T-helper 1 cell treated with Interleukin-12 subunit alpha and Interleukin-12 subunit beta and Interleukin-4 antibody, amounts not matched to agents 30 μg/mL and 1 μg/mL, for 36 hours (primary cell): ENCODE measurements at regions not wholly inside any gene's neighbourhood (a gene's known extent, or its start where the extent isn't known, plus 50 kb on each side); places are given as distances from the start of the nearest gene placed in this dataset.
"Not testable (repeated sequence)": the region's sequence is repeated elsewhere in the genome, so short reads cannot be mapped to it uniquely, and the experiment has no call there.

Experiments used
- H3K27ac Mint-ChIP-seq: one replicate; pipeline ENCODE4 v1.8.0; 2021; ENCODE audit warnings: mild to moderate bottlenecking, mixed read lengths
- H3K27me3 Mint-ChIP-seq: one replicate; pipeline ENCODE4 v1.8.0; 2021; ENCODE audit warnings: low read depth, mixed read lengths
- H3K36me3 Mint-ChIP-seq: one replicate; pipeline ENCODE4 v1.8.0; 2021; ENCODE audit warnings: low read depth, mixed read lengths
- H3K4me1 Mint-ChIP-seq: one replicate; pipeline ENCODE4 v1.8.0; 2021; ENCODE audit warnings: low read depth, mixed read lengths
- H3K4me3 Mint-ChIP-seq: one replicate; pipeline ENCODE4 v1.8.0; 2021; ENCODE audit warnings: mild to moderate bottlenecking, moderate library complexity, mixed read lengths
- H3K9me3 Mint-ChIP-seq: one replicate; pipeline ENCODE4 v1.8.0; 2021; ENCODE audit warnings: mixed read lengths

DNA sequence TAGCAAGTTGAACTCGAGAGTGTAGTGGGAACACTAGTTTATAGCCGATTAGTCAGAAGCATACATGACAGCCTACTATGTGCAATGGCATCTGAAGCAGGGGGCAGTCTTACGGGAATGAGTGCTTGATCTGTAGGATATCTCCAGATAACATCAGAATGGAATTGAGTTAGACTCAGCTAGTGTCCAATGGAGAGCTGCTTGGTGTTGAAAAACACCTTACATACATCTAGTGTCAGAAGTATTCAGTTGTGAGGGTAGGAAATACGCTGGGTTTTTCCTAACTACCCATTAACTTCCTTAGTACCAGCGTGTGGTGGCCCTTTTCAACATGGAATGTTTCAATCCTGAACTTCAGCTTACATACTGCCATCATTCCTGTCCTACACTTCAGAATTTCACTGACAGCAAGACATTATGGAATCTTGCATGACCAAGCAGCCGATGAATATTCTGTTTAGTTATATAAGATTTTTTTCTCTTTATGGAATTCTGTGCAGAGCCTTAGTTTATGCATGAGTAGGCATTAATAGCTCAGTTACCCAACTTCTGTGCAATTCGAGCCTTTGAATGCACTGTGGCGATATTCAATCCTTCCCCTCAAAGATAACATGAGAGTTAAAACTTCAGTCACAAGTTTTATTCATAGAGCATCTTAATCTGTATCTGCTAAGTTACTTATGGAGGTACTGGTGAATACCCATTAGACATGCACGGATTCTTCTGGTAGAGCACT lies 218.6 kb upstream of the MOCS1 start:
- Mint-ChIP-seq H3K4me3 (no peak overlapping the region), H3K9me3 (no peaks in the 10 kb centered on the region), H3K36me3 (no peaks in the 10 kb centered on the region), H3K27ac (no peak overlapping the region), H3K27me3 (no peaks in the 10 kb centered on the region), H3K4me1 (no peaks in the 10 kb centered on the region)

DNA sequence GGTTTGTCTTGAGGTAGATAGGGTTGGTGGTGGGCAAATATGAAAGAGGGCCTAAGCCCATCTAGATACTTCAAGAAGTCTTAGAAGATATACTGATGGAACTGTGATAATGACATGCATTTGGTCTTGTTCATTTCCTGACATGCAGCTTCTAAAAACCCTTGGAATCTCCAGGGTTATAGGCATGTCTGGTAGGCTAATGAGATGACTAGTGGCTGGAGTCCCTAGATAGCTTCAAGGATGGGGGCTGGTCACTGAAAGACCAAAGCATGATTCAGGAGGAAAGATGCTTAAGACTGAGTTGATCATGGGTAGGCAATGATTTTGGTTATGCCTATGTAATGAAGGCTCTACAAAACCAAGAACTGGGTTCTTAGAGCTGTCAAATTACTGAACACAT lies 217.9 kb upstream of the MOCS1 start:
- H3K9me3 Mint-ChIP-seq: no peaks in the 10 kb centered on the region
- no peaks in the 10 kb centered on the region for H3K36me3 Mint-ChIP-seq
- no peaks in the 10 kb centered on the region for H3K4me1 Mint-ChIP-seq
- H3K27me3 Mint-ChIP-seq: no peaks in the 10 kb centered on the region
- no peak overlapping the region for H3K27ac Mint-ChIP-seq
- no peak overlapping the region for H3K4me3 Mint-ChIP-seq

DNA sequence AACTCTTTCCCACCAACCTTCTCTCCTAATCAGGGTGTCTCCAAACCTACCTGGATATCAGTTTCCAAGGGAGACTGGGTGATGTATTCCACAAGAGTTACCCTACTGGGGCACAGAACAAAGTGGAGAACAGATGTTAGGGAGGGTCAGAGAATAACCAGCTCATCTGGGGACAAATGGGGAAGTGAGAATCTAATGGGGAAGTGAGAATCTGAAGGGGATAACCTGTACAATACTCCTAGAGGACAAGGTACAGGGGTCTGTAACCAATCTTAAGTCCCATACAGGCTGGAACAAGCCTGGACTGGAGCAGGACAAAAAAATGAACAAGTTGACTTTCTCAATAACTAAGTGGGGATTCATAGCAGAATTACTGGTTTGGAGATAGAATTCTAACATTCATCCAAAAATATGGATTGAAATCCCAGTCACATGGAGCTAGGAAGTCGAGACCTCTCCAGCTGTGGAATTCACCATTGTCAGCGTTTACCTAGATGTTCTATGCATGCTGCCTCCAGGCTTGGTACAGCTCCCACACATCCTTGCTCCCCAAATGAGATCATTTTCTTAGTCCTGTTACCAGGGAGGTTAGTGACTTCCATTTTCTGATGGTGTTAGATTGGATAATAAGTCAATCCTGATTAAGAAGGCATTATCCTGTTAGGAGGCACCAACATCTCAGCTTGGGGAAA lies 214.8 kb upstream of the MOCS1 start:
- Mint-ChIP-seq H3K27me3 (no peaks in the 10 kb centered on the region), H3K4me3 (no peak overlapping the region), H3K4me1 (no peaks in the 10 kb centered on the region), H3K27ac (no peak overlapping the region), H3K9me3 (no peaks in the 10 kb centered on the region), H3K36me3 (no peaks in the 10 kb centered on the region)

DNA sequence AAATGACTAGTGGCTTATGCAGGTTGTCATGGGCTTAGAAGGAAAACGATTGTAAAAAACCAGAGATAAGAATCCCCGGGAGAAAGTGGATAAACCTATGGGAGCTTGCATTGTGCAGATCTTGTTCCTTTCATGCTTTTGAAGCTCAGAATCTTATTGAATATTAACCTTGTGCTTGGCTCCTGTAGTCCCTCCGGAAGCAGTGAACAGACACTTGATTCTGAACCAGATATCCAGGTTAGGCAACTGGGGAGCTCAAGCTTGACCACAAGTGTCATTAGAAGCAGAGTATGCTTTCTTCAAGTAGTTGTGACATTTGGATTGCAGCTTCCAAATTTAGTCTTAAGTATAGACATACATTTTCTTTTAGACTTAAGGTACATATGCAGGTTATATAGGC lies 212.6 kb upstream of the MOCS1 start:
- Mint-ChIP-seq H3K27me3 (no peaks in the 10 kb centered on the region), H3K4me3 (no peak overlapping the region), H3K36me3 (no peaks in the 10 kb centered on the region), H3K9me3 (no peaks in the 10 kb centered on the region), H3K4me1 (no peaks in the 10 kb centered on the region), H3K27ac (no peak overlapping the region)

DNA sequence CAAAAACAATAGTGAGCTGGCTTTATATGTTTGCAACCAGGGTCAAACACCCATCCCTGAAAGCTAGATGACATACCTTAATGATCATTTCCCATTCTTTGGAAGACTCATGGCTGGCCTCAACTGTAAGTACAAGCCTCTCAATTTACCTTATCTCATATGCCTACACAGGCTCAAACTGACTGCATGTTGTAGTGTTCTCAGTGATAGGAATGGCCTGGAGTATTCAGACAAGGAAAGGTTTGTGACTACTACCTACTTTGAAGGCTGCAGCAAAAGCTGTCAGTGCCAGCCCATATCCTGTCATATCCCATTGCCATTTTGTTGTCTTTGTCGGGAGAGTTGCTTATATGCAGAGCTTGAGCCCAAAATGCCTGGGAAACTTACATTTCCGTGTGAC lies 205.2 kb upstream of the MOCS1 start:
- no peak overlapping the region for H3K27ac Mint-ChIP-seq
- no peaks in the 10 kb centered on the region for H3K27me3 Mint-ChIP-seq
- no peaks in the 10 kb centered on the region for H3K4me1 Mint-ChIP-seq
- H3K4me3 Mint-ChIP-seq: no peak overlapping the region
- no peaks in the 10 kb centered on the region for H3K36me3 Mint-ChIP-seq
- peaks cover 12% of the 10 kb centered on the region for H3K9me3 Mint-ChIP-seq

GRCh38 chr6:40138273-40138720 lies 204.0 kb upstream of the MOCS1 start:
- peaks cover 13% of the 10 kb centered on the region for H3K9me3 Mint-ChIP-seq
- no peaks in the 10 kb centered on the region for H3K27me3 Mint-ChIP-seq
- H3K36me3 Mint-ChIP-seq: no peaks in the 10 kb centered on the region
- no peak overlapping the region for H3K4me3 Mint-ChIP-seq
- no peak overlapping the region for H3K27ac Mint-ChIP-seq
- H3K4me1 Mint-ChIP-seq: no peaks in the 10 kb centered on the region

GRCh38 chr6:40135491-40136072 lies 201.3 kb upstream of the MOCS1 start:
- Mint-ChIP-seq H3K27me3 (no peaks in the 10 kb centered on the region), H3K4me3 (no peak overlapping the region), H3K9me3 (peaks cover 13% of the 10 kb centered on the region), H3K4me1 (no peaks in the 10 kb centered on the region), H3K27ac (no peak overlapping the region), H3K36me3 (no peaks in the 10 kb centered on the region)

GRCh38 chr6:40133981-40134380 lies 199.7 kb upstream of the MOCS1 start:
- H3K36me3 Mint-ChIP-seq, H3K4me3 Mint-ChIP-seq, H3K4me1 Mint-ChIP-seq, H3K27ac Mint-ChIP-seq, H3K27me3 Mint-ChIP-seq: not testable (repeated sequence)
- H3K9me3 Mint-ChIP-seq: peaks cover 13% of the 10 kb centered on the region

GRCh38 chr6:40131675-40132074 lies 197.4 kb upstream of the MOCS1 start:
- Mint-ChIP-seq H3K36me3 (no peaks in the 10 kb centered on the region), H3K27me3 (no peaks in the 10 kb centered on the region), H3K4me1 (no peaks in the 10 kb centered on the region), H3K9me3 (peaks cover 13% of the 10 kb centered on the region), H3K27ac (no peak overlapping the region), H3K4me3 (no peak overlapping the region)

DNA sequence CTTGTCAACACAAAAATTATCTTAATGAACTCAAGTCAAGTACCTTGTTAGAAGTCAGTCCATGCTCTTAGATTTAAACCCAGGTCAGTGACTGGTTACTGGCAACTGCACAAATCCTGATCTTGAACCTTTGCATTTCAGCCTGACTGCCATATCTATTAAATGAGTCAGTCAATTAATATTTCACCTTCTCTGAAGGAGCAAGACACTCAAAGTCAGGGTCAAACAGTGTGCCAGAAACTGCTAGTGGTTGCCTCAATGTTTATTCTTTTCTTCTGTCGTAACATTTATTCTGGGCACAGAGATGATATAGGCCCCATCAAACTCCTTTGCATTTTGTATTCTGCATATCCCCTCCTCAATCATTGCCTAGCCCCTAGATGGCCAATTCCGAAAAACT lies 193.9 kb upstream of the MOCS1 start:
- H3K36me3 Mint-ChIP-seq: no peaks in the 10 kb centered on the region
- no peaks in the 10 kb centered on the region for H3K9me3 Mint-ChIP-seq
- no peaks in the 10 kb centered on the region for H3K27me3 Mint-ChIP-seq
- no peaks in the 10 kb centered on the region for H3K4me1 Mint-ChIP-seq
- H3K4me3 Mint-ChIP-seq: no peak overlapping the region
- no peak overlapping the region for H3K27ac Mint-ChIP-seq

GRCh38 chr6:40125680-40126394 lies 191.6 kb upstream of the MOCS1 start:
- Mint-ChIP-seq H3K27ac (no peak overlapping the region), H3K27me3 (no peaks in the 10 kb centered on the region), H3K9me3 (no peaks in the 10 kb centered on the region), H3K4me1 (no peaks in the 10 kb centered on the region), H3K36me3 (no peaks in the 10 kb centered on the region), H3K4me3 (no peak overlapping the region)

GRCh38 chr6:40124924-40125323 lies 190.7 kb upstream of the MOCS1 start:
- Mint-ChIP-seq H3K27ac (no peak overlapping the region), H3K27me3 (no peaks in the 10 kb centered on the region), H3K4me1 (no peaks in the 10 kb centered on the region), H3K9me3 (no peaks in the 10 kb centered on the region), H3K4me3 (no peak overlapping the region), H3K36me3 (no peaks in the 10 kb centered on the region)

- no peaks in the 10 kb centered on the region for H3K27me3 Mint-ChIP-seq
- no peaks in the 10 kb centered on the region for H3K36me3 Mint-ChIP-seq
- H3K4me3 Mint-ChIP-seq: no peak overlapping the region
- no peaks in the 10 kb centered on the region for H3K9me3 Mint-ChIP-seq
- H3K27ac Mint-ChIP-seq: no peak overlapping the region
- H3K4me1 Mint-ChIP-seq: no peaks in the 10 kb centered on the region
Observed at GRCh38 chr6:40116832-40117231, 182.6 kb upstream of the MOCS1 start.

GRCh38 chr6:40112350-40112749 lies 178.1 kb upstream of the MOCS1 start:
- Mint-ChIP-seq H3K27ac (no peak overlapping the region), H3K4me1 (no peaks in the 10 kb centered on the region), H3K4me3 (no peak overlapping the region), H3K27me3 (no peaks in the 10 kb centered on the region), H3K36me3 (no peaks in the 10 kb centered on the region), H3K9me3 (no peaks in the 10 kb centered on the region)

- Mint-ChIP-seq H3K4me3 (no peak overlapping the region), H3K27ac (no peak overlapping the region), H3K27me3 (no peaks in the 10 kb centered on the region), H3K4me1 (no peaks in the 10 kb centered on the region), H3K9me3 (no peaks in the 10 kb centered on the region), H3K36me3 (no peaks in the 10 kb centered on the region)
Observed at GRCh38 chr6:40108736-40109135, 174.5 kb upstream of the MOCS1 start.
